IMR-90 (cell line): ENCODE measurements at regions not wholly inside any gene's neighbourhood (a gene's known extent, or its start where the extent isn't known, plus 50 kb on each side); places are given as distances from the start of the nearest gene placed in this dataset.

ENCODE experiments used
- POLR2A ChIP-seq: IDR thresholded peaks from 2 replicates; pipeline ENCODE4 v1.6.1; 2012; ENCODE audit warnings: mild to moderate bottlenecking, low read depth, low read length
- RAD21 ChIP-seq: IDR thresholded peaks from 2 replicates; pipeline ENCODE4 v1.6.1; 2012; ENCODE audit warnings: low read length, improper control_type of control experiment
- SMC3 ChIP-seq: fragments of 150-350 bp; IDR thresholded peaks from 2 replicates; pipeline ENCODE4 v1.6.1; 2016; ENCODE audit warnings: low read depth, mild to moderate bottlenecking, antibody characterized with exemption, low read length, moderate library complexity

- TF ChIP-seq SMC3 (no peak), POLR2A (no peak), RAD21 (no peak)
These were observed 548.0 kb upstream of the LUZP2 start for GRCh38 chr11:23948851-23949250.
